ENCODE measurements at regions not wholly inside any gene's neighbourhood (a gene's known extent, or its start where the extent isn't known, plus 50 kb on each side); places are given as distances from the start of the nearest gene placed in this dataset.
A peak's percentile ranks its signal among the peaks of the same experiment; 100 is the strongest.

GRCh38 chr13:70923863-70924752 lies 815.9 kb upstream of the KLHL1 start:
- ATAC-seq, result no peak; the same call in 1 of the 3 replicates
- TF ChIP-seq OSR1 (CRISPR knock-in tag; IDR thresholded peaks at IDR 0.05), result no peak

GRCh38 chr13:70911286-70911685 lies 803.0 kb upstream of the KLHL1 start:
- TF ChIP-seq PATZ1 (CRISPR knock-in tag; IDR thresholded peaks at IDR 0.05; ENCODE audit: borderline replicate concordance), result no peak
- no peak for ATAC-seq

DNA sequence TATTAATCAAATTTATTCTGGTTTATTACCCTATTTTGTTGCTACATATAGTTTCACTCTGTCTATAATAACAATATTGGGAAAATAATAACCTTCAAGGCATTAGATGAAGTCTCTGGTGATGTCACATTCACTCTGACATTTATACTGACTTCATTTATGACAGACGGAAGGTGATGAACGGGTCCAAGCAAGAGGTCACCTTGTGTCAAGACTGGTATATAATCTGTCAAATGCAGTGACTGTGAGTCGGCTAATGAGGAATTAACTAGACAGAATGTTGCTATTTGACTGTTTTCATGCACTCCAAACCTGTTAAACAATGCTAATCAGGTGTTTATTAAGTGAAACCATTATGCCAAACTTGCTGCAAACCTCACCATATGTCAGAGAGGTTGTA lies 800.5 kb upstream of the KLHL1 start:
- no peak for TF ChIP-seq PATZ1 (CRISPR knock-in tag; IDR thresholded peaks at IDR 0.05; ENCODE audit: borderline replicate concordance)
- no peak for TF ChIP-seq CSRNP3 (CRISPR knock-in tag; IDR thresholded peaks at IDR 0.05)
- no peak for TF ChIP-seq PPARA (CRISPR knock-in tag; IDR thresholded peaks at IDR 0.05; ENCODE audit: borderline replicate concordance)
- TF ChIP-seq SNAI2 (CRISPR knock-in tag; IDR thresholded peaks at IDR 0.05), result no peak
- TF ChIP-seq CSDC2 (CRISPR knock-in tag; IDR thresholded peaks at IDR 0.05), result no peak
- TF ChIP-seq, protein P1, sequence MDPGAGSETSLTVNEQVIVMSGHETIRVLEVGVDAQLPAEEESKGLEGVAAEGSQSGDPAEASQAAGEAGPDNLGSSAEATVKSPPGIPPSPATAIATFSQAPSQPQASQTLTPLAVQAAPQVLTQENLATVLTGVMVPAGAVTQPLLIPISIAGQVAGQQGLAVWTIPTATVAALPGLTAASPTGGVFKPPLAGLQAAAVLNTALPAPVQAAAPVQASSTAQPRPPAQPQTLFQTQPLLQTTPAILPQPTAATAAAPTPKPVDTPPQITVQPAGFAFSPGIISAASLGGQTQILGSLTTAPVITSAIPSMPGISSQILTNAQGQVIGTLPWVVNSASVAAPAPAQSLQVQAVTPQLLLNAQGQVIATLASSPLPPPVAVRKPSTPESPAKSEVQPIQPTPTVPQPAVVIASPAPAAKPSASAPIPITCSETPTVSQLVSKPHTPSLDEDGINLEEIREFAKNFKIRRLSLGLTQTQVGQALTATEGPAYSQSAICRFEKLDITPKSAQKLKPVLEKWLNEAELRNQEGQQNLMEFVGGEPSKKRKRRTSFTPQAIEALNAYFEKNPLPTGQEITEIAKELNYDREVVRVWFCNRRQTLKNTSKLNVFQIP (CRISPR knock-in tag; IDR thresholded peaks at IDR 0.05; ENCODE audit: borderline replicate concordance, low read depth), result no peak
- TF ChIP-seq ZNF70 (CRISPR knock-in tag; IDR thresholded peaks at IDR 0.05), result no peak
- no peak for TF ChIP-seq TOX (CRISPR knock-in tag; IDR thresholded peaks at IDR 0.05; ENCODE audit: borderline replicate concordance)
- TF ChIP-seq BACH2 (CRISPR knock-in tag; IDR thresholded peaks at IDR 0.05; ENCODE audit: borderline replicate concordance), result no peak
- ATAC-seq, result no peak

- ATAC-seq, result no peak
- TF ChIP-seq ZFP30 (CRISPR knock-in tag; IDR thresholded peaks at IDR 0.05), result peak; percentile 61
- TF ChIP-seq SNAI2 (CRISPR knock-in tag; IDR thresholded peaks at IDR 0.05), result no peak
- TF ChIP-seq CSRNP3 (CRISPR knock-in tag; IDR thresholded peaks at IDR 0.05), result no peak
- no peak for TF ChIP-seq ESRRG (CRISPR knock-in tag; IDR thresholded peaks at IDR 0.05)
- TF ChIP-seq, protein P2, sequence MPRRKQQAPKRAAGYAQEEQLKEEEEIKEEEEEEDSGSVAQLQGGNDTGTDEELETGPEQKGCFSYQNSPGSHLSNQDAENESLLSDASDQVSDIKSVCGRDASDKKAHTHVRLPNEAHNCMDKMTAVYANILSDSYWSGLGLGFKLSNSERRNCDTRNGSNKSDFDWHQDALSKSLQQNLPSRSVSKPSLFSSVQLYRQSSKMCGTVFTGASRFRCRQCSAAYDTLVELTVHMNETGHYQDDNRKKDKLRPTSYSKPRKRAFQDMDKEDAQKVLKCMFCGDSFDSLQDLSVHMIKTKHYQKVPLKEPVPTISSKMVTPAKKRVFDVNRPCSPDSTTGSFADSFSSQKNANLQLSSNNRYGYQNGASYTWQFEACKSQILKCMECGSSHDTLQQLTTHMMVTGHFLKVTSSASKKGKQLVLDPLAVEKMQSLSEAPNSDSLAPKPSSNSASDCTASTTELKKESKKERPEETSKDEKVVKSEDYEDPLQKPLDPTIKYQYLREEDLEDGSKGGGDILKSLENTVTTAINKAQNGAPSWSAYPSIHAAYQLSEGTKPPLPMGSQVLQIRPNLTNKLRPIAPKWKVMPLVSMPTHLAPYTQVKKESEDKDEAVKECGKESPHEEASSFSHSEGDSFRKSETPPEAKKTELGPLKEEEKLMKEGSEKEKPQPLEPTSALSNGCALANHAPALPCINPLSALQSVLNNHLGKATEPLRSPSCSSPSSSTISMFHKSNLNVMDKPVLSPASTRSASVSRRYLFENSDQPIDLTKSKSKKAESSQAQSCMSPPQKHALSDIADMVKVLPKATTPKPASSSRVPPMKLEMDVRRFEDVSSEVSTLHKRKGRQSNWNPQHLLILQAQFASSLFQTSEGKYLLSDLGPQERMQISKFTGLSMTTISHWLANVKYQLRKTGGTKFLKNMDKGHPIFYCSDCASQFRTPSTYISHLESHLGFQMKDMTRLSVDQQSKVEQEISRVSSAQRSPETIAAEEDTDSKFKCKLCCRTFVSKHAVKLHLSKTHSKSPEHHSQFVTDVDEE (CRISPR knock-in tag; IDR thresholded peaks at IDR 0.05), result no peak
- TF ChIP-seq, protein P1 (CRISPR knock-in tag; IDR thresholded peaks at IDR 0.05; ENCODE audit: borderline replicate concordance, low read depth), result no peak; the same call in 1 of the 2 replicates
- TF ChIP-seq GLIS3 (CRISPR knock-in tag; IDR thresholded peaks at IDR 0.05), result no peak
- no peak for TF ChIP-seq ZC3H10 (CRISPR knock-in tag; IDR thresholded peaks at IDR 0.05)
- 0 out of 2 replicates have a peak, but pooled peaks have one; percentile 17 for TF ChIP-seq PATZ1 (CRISPR knock-in tag; IDR thresholded peaks at IDR 0.05; ENCODE audit: borderline replicate concordance)
- no peak for TF ChIP-seq ZFP3 (CRISPR knock-in tag; IDR thresholded peaks at IDR 0.05)
- peak; percentile 92 for TF ChIP-seq ISL1 (CRISPR knock-in tag; IDR thresholded peaks at IDR 0.05)
- TF ChIP-seq RARB (CRISPR knock-in tag; IDR thresholded peaks at IDR 0.05), result no peak
- no peak for TF ChIP-seq ZNF70 (CRISPR knock-in tag; IDR thresholded peaks at IDR 0.05)
- no peak for TF ChIP-seq ZNF8 (CRISPR knock-in tag; IDR thresholded peaks at IDR 0.05)
Observed at GRCh38 chr13:70905035-70905434, 796.8 kb upstream of the KLHL1 start.

All from SK-N-SH treated with all-trans-retinoic acid at 6 μM for 48 hours (cell line).